ENCODE measurements at regions not wholly inside any gene's neighbourhood (a gene's known extent, or its start where the extent isn't known, plus 50 kb on each side); places are given as distances from the start of the nearest gene placed in this dataset.

DNA sequence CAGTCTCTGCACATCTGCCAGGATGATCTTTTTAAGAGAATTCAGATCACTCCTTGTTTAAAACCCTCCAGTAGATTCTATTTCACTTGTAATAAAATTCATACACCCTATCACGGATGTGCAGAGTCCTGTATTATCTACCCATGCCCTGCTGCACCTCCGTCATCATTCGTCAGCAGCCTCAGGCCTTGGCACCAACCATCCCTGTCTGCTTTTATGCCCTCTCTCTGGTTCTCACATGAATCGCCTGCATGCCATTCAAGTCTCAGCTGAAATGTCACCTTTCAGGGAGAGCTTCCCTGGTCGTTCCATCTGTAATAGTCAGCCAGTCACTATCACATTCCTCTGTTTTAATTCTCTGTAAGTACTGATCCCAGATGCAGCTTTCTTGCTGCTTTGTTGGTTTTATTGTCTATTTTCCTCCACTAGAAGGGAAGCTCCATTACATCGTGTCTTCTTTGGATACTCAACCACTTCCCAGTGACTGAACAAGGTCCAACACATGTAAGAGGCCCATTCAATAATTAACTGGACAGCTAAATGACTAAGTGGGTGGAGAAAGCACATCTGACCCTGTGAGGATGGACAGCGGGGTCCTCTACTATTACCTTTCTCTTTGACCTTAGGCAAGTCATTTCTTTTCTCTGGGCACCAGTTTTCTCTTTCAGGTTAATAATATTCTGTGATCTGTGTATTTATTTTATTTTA lies 81.2 kb upstream of the GOT2 start:
- no peak for DNase-seq (ENCODE audit: low spot score in 2 of 2)
- H3K36me3 ChIP-seq, result no peaks in the 10 kb centered on the region
- TF ChIP-seq, protein P1, sequence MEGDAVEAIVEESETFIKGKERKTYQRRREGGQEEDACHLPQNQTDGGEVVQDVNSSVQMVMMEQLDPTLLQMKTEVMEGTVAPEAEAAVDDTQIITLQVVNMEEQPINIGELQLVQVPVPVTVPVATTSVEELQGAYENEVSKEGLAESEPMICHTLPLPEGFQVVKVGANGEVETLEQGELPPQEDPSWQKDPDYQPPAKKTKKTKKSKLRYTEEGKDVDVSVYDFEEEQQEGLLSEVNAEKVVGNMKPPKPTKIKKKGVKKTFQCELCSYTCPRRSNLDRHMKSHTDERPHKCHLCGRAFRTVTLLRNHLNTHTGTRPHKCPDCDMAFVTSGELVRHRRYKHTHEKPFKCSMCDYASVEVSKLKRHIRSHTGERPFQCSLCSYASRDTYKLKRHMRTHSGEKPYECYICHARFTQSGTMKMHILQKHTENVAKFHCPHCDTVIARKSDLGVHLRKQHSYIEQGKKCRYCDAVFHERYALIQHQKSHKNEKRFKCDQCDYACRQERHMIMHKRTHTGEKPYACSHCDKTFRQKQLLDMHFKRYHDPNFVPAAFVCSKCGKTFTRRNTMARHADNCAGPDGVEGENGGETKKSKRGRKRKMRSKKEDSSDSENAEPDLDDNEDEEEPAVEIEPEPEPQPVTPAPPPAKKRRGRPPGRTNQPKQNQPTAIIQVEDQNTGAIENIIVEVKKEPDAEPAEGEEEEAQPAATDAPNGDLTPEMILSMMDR (IDR thresholded peaks at IDR 0.05), result no peak
- intact Hi-C loops (cut with DNase I), result no loop called here
- no peak overlapping the region for H3K27ac ChIP-seq
- H3K9me3 ChIP-seq, result no peaks in the 10 kb centered on the region
- H3K4me3 ChIP-seq, result no peak overlapping the region
- H3K27me3 ChIP-seq, result no peaks in the 10 kb centered on the region
- no peaks in the 10 kb centered on the region for H3K4me1 ChIP-seq

DNA sequence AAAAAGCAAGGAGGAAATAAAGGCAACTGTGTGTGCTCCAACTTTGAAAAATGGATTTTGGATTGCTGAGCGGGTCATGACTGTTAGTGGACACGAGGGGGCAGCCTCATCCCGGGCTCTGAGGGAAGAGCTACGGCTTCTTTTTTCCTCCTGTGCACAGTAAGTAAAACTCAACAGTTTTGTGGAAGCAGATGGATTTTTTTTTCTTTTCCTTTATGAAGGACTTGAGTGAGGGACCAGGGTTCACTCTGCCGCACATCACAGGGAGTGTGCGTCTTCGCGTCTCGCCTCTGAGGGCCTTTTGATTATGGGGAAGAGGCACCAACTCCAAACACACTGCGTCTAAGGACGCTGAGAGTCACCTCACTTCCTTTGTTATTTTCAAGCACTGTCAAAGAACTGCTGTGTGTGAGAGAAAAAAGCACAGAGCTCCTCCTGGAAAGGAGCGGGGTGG lies 80.3 kb upstream of the GOT2 start:
- Histone ChIP-seq H3K4me3 (peak overlapping the region; percentile 17 to 27), H3K36me3 (no peaks in the 10 kb centered on the region)
- DNase-seq (ENCODE audit: low spot score in 2 of 2), result no peak

DNA sequence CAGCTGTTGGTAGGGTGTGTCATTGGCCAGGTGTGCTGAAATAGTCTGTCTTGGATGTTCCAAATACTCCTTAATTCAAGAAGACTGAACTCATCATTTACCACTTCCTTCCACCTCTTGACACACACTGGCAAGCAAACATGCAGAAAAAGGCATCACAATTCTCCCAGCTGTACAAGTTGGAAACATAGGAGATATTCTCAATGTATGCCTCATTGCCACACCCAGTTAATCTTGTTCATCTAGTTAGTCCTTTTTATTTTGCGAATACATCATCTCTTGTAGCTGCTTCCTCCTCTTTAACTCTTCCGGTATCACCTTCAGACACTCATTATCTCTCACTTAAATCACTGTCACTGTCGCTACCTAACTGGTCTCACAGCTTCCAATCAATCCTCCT lies 75.1 kb upstream of the GOT2 start:
- Histone ChIP-seq H3K27me3 (no peaks in the 10 kb centered on the region), H3K27ac (no peak overlapping the region), H3K4me1 (no peaks in the 10 kb centered on the region), H3K36me3 (no peaks in the 10 kb centered on the region), H3K4me3 (no peak overlapping the region), H3K9me3 (no peaks in the 10 kb centered on the region)
- TF ChIP-seq, protein P1 (IDR thresholded peaks at IDR 0.05), result no peak
- no peak for DNase-seq (ENCODE audit: low spot score in 2 of 2)
- intact Hi-C loops (cut with DNase I), result no loop called here

More for the DNA sequence above, 80.3 kb upstream of the GOT2 start:
- TF ChIP-seq, protein P1 (IDR thresholded peaks at IDR 0.05), result peak; percentile 15 to 79 (median 68)
- no peaks in the 10 kb centered on the region for H3K27me3 ChIP-seq
- no peaks in the 10 kb centered on the region for H3K4me1 ChIP-seq
- intact Hi-C loops (cut with DNase I), result no loop called here
- H3K9me3 ChIP-seq, result no peaks in the 10 kb centered on the region
- H3K27ac ChIP-seq, result no peak overlapping the region

DNA sequence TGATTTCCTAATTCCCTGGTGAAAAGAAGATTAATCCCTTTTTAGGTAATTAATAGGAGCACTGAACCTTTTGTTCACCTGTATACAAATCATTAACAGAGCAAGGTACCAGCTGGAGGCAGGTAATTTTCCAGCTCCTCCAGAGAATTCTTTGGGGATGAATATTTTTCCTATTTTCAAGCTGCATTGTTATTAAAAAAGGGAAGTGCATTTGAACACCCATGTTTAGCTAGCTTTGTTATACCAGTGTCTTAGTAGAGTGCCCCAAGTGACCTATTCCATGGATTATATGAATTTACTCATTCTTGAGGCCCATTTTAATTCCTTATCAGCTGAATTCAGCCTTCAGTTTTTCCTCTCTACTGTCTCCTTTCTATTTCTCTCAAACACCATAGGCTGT lies 73.2 kb upstream of the GOT2 start:
- TF ChIP-seq, protein P1 (IDR thresholded peaks at IDR 0.05), result no peak
- Histone ChIP-seq H3K36me3 (no peaks in the 10 kb centered on the region), H3K27me3 (no peaks in the 10 kb centered on the region), H3K9me3 (peaks cover 0 to under 1% of the 10 kb centered on the region in 2 donors), H3K27ac (no peak overlapping the region), H3K4me3 (no peak overlapping the region), H3K4me1 (no peaks in the 10 kb centered on the region)
- intact Hi-C loops (cut with DNase I), result no loop called here
- no peak for DNase-seq (ENCODE audit: low spot score in 2 of 2)

DNA sequence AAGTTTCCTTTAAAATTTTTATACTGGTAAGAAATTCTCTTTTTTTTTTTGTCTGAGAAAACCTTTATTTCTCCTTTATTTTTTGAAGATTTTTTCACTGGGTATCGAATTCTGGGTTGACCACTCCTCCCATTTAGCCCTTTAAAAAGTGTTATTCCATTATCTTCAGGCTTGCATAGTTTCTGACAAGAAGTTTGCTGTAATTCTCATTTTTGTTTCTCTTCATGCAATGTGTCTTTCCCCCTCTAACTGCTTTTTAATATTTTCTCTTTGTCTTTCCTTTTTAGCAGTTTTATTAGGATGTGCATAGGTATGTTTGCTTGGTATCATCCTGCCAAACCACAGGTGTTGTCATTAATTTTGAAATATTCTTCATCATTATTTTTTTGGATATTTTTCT lies 67.7 kb upstream of the GOT2 start:
- TF ChIP-seq, protein P1 (IDR thresholded peaks at IDR 0.05), result no peak
- Histone ChIP-seq H3K27ac (no peak overlapping the region), H3K36me3 (no peaks in the 10 kb centered on the region), H3K4me1 (no peaks in the 10 kb centered on the region), H3K27me3 (no peaks in the 10 kb centered on the region), H3K4me3 (no peak overlapping the region), H3K9me3 (peaks cover 0 to 7% of the 10 kb centered on the region in 2 donors)
- no peak for DNase-seq (ENCODE audit: low spot score in 2 of 2)
- intact Hi-C loops (cut with DNase I), result no loop called here
